ENCODE measurements at regions not wholly inside any gene's neighbourhood (a gene's known extent, or its start where the extent isn't known, plus 50 kb on each side); places are given as distances from the start of the nearest gene placed in this dataset.

- TF ChIP-seq CTCF (IDR thresholded peaks at IDR 0.05), result no peak
- TF ChIP-seq POLR2AphosphoS5 (IDR thresholded peaks at IDR 0.05), result no peak
- no peak for TF ChIP-seq POLR2A (IDR thresholded peaks at IDR 0.05)
These were observed 523.5 kb downstream of the NUF2 start for GRCh38 chr1:163845279-163845678.
